ENCODE measurements at regions not wholly inside any gene's neighbourhood (a gene's known extent, or its start where the extent isn't known, plus 50 kb on each side); places are given as distances from the start of the nearest gene placed in this dataset.

- TF ChIP-seq EZH2 (IDR thresholded peaks at IDR 0.05; ENCODE audit: borderline replicate concordance, low read depth, low read length, poor library complexity, severe bottlenecking) (no peak), CTCF (conservative IDR thresholded peaks at IDR 0.05; ENCODE audit: low read depth, low read length) (no peak)
- H3K4me1 ChIP-seq (ENCODE audit: insufficient read depth, low read length, poor library complexity, severe bottlenecking) = no peaks in the 10 kb centered on the region
- intact Hi-C loops (cut with micrococcal nuclease; ENCODE audit: unreplicated experiment) = no loop called here
- DNase-seq (ENCODE audit: low spot score) = no peak
- H3K9me3 ChIP-seq (ENCODE audit: low read depth, low read length, poor library complexity, severe bottlenecking) = no peaks in the 10 kb centered on the region
- no peak overlapping the region for H3K4me3 ChIP-seq (ENCODE audit: low read depth, low read length, poor library complexity, severe bottlenecking)
- H3K36me3 ChIP-seq (ENCODE audit: insufficient read depth, low read length, poor library complexity, severe bottlenecking) = no peaks in the 10 kb centered on the region
- CTCF ChIA-PET = no interaction called here
- POLR2A ChIA-PET (ENCODE audit: low non-redundant PET) = no interaction called here
- no peaks in the 10 kb centered on the region for H3K27me3 ChIP-seq (replicated peaks; ENCODE audit: insufficient read depth, low read depth, low read length, poor library complexity)
- no TSS peak for BruUV-seq (replicated peaks)
- H3K27ac ChIP-seq (ENCODE audit: low read depth, low read length, poor library complexity, severe bottlenecking) = no peak overlapping the region
Measured at GRCh38 chr3:109910772-109911171, 573.4 kb upstream of the DPPA4 start.

GRCh38 chr3:109918740-109919139, 581.4 kb upstream of the DPPA4 start:
- no peak for TF ChIP-seq CTCF (conservative IDR thresholded peaks at IDR 0.05; ENCODE audit: low read depth, low read length)
- no peak for TF ChIP-seq EZH2 (IDR thresholded peaks at IDR 0.05; ENCODE audit: borderline replicate concordance, low read depth, low read length, poor library complexity, severe bottlenecking)
- POLR2A ChIA-PET (ENCODE audit: low non-redundant PET) = no interaction called here
- H3K27ac ChIP-seq (ENCODE audit: low read depth, low read length, poor library complexity, severe bottlenecking) = no peak overlapping the region
- H3K36me3 ChIP-seq (ENCODE audit: insufficient read depth, low read length, poor library complexity, severe bottlenecking) = no peaks in the 10 kb centered on the region
- CTCF ChIA-PET = no interaction called here
- no peaks in the 10 kb centered on the region for H3K27me3 ChIP-seq (replicated peaks; ENCODE audit: insufficient read depth, low read depth, low read length, poor library complexity)
- H3K4me1 ChIP-seq (ENCODE audit: insufficient read depth, low read length, poor library complexity, severe bottlenecking) = peaks cover 5% of the 10 kb centered on the region
- intact Hi-C loops (cut with micrococcal nuclease; ENCODE audit: unreplicated experiment) = no loop called here
- no peaks in the 10 kb centered on the region for H3K9me3 ChIP-seq (ENCODE audit: low read depth, low read length, poor library complexity, severe bottlenecking)
- no peak for DNase-seq (ENCODE audit: low spot score)
- no TSS peak for BruUV-seq (replicated peaks)
- no peak overlapping the region for H3K4me3 ChIP-seq (ENCODE audit: low read depth, low read length, poor library complexity, severe bottlenecking)

DNA sequence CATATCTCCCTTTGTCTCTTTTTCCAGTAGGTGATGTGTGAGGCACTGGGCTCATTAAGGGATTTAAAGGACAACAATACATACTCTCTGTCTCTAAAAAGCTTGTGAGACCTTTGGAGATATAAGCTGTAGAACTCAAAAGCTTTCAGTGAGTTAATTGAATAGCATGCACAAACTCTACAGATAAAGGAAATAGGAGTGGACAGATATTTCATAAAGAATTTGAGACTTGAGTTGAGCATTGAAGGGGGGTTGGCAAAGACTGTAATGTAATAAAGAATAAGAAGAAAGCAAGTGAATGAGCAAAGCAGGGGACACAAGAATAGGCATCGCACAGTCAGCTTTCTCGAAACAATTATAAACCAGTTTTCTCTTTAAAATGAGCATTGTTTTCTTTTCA, 583.4 kb upstream of the DPPA4 start:
- intact Hi-C loops (cut with micrococcal nuclease; ENCODE audit: unreplicated experiment) = no loop called here
- Histone ChIP-seq H3K4me3 (ENCODE audit: low read depth, low read length, poor library complexity, severe bottlenecking) (no peak overlapping the region), H3K9me3 (ENCODE audit: low read depth, low read length, poor library complexity, severe bottlenecking) (no peaks in the 10 kb centered on the region), H3K27me3 (replicated peaks; ENCODE audit: insufficient read depth, low read depth, low read length, poor library complexity) (no peaks in the 10 kb centered on the region), H3K36me3 (ENCODE audit: insufficient read depth, low read length, poor library complexity, severe bottlenecking) (no peaks in the 10 kb centered on the region), H3K4me1 (ENCODE audit: insufficient read depth, low read length, poor library complexity, severe bottlenecking) (peaks cover 5% of the 10 kb centered on the region), H3K27ac (ENCODE audit: low read depth, low read length, poor library complexity, severe bottlenecking) (no peak overlapping the region)
- ChIA-PET POLR2A (ENCODE audit: low non-redundant PET) (no interaction called here), CTCF (no interaction called here)
- no peak for DNase-seq (ENCODE audit: low spot score)
- no TSS peak for BruUV-seq (replicated peaks)
- TF ChIP-seq CTCF (conservative IDR thresholded peaks at IDR 0.05; ENCODE audit: low read depth, low read length) (no peak), EZH2 (IDR thresholded peaks at IDR 0.05; ENCODE audit: borderline replicate concordance, low read depth, low read length, poor library complexity, severe bottlenecking) (no peak)

Data from A673 (cell line).